ENCODE measurements at regions not wholly inside any gene's neighbourhood (a gene's known extent, or its start where the extent isn't known, plus 50 kb on each side); places are given as distances from the start of the nearest gene placed in this dataset.
A peak's percentile ranks its signal among the peaks of the same experiment; 100 is the strongest.

DNA sequence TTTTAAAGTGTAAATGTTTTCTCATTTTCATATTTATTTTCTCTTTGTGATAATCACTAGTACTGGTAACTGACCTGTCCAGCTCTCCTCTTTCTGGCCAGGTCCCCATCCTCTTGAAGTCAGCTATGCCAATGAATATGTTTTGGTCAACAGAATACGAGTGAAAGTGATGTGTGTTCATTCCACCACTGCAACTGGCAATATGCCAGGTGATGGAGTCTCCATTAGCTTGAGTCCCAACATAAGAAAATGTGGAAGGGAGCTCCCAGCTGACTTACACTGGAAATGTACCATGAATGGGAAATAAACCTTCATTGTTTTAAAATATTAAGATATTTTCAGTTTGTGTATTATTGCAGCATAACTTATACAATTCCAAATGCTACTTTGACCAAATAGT, 75.8 kb downstream of the CCDC34 start:
- no peak for DNase-seq (ENCODE audit: low read depth in 2 of 2)

DNA sequence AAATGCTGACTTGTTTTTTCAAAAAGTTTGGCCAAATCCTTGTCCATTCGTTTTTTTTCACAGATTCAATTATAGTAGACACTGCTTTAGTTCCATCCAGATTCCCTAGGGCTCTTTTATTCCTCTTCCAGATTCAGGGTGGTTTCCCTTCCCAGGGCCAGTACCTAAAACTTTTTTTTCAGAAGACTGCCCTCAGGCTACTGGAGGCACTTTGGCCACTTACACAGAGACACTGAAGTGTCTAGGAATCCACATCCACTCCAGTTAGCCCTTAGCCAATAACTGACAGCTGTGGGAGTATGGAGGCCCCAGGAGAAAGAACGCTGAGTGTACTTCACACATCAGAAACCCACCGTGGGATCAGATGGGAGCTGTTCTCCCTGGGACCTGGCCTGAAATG, 77.3 kb downstream of the CCDC34 start:
- DNase-seq (ENCODE audit: low read depth in 2 of 2), result no peak

DNA sequence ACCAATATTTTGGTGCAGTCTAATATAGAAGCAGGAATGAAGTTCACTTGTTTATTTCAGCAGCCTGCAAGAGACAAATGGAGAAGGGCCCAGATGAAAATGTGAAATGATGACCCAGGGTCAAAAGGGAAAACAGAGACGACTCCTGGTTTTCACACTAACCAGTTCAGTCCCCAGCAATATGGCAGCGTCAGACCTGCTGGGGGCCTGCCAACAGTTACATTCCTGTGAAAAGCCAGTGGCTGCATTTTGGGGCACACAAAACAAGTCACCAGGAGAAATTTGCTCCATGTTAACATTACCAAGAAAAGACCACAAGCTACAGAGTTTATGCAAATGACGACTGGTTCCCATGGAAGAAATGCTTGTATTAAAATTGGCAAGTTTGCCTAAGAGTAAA, 80.2 kb downstream of the CCDC34 start:
- DNase-seq (ENCODE audit: low read depth in 2 of 2), result no peak

DNA sequence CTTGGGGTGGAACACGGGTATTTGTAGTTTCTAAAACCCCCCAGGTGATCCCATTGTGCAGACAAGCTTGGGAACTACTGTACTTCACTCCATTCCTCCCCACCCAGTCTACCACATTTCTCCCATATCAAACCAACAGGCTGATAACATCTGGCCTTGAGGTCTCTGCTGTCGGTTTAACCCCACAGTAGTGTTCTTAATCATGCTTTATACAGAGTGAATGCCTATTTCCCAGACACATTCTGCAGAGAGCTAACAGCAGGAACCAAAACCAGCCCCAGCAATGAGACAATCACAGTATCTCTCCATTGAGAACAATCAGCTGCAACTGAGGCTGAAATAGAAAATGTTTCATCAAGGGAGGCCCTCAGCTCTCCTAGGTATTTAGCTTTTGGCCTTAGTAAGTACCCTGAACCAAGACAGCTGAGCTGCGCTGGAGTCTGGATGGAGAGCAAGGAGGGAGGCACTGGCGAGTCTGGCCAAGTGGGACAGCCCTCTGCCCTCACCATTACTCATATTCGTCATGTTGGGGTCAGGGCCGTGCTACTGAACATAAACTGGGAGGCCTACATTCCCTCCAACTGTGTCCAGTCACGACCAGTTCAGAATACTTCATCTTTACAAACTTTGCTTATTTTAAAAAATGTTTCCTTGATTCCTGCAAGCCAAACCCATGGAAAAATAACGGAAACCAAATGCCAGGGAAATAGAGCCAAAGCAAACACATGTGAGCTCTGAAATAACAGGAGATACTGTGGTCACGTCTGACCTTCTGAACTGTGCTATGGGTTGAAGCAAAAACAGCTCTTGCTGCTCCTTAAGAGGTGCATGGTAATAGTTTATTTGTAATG, 81.0 kb downstream of the CCDC34 start:
- DNase-seq (ENCODE audit: low read depth in 2 of 2), result peak; percentile 65 to 68

DNA sequence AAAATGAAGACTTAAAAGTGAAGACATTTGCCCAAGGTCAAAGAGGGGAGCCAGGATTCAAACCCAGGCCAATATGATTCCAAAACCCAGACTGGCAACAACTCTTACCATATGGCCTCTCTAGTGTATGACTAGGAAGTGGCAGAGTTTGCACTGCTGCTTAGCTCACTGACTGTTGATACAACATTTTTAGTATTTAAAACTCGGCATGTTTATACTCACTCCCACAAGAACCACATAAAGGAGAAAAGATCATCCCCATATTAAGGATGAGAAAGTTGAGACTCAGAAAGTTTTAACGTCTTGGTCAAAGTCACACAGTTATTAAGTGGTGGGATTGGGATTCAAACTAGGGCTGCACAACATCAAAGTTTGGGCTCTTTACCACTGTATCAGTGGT, 81.7 kb downstream of the CCDC34 start:
- DNase-seq (ENCODE audit: low read depth in 2 of 2), result no peak

DNA sequence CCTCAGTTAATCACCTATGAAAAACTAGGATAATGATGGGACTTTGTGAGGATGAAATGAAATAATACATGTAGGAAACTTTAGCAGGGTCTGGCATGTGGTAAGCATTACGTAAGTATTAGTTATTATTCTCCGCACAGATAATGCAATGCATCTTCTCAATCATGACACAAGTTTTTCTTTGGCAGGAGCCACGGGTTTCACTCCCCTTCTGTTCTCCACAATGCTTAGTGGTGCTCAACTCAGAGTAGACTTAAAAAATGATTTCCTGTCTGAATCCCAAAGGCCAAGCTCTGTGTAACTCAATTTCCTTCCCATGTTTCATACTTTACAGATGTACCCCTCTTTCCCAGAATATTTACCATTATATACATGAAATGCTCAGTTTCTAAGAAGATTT, 82.9 kb downstream of the CCDC34 start:
- peak in 1 of 2 experiments; percentile 54 for DNase-seq (ENCODE audit: low read depth in 2 of 2)

DNA sequence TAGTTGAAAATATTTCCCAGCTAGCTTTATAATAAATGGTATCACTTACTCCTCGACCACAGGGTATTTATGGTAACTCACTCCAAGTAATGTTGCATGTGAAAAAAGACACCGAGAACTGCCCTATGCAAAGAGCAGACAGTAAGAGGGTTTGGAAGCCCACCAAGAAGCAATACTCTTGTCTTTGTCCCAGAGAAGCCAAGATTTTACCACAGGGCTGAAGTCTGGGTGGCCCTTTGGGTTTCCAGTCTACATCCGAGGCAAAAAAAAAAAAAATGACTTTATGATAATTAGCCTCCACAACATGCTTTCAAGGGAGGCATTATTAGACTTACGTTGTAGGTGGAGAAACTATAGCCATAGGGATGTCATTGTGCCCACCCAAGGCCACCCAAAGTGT, 83.6 kb downstream of the CCDC34 start:
- DNase-seq (ENCODE audit: low read depth in 2 of 2), result no peak

DNA sequence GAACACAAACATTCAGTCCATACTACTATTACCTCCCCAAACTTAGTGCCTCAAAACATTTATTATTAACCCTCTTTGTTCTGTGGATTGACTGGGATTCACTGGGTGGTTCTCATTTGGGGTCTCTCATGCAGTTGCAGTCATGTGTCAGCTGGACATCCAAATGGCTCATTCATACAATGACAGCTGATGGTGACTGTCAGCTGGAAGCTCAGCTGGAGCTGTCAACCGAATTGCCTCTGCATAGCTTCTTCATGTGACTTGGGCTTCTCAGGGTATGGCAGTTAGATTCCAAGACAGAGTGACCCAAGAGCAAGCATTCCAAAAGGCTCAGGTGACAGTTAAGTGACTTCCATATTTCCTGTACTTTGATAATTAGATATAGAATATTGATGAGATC, 85.2 kb downstream of the CCDC34 start:
- no peak for DNase-seq (ENCODE audit: low read depth in 2 of 2)

DNA sequence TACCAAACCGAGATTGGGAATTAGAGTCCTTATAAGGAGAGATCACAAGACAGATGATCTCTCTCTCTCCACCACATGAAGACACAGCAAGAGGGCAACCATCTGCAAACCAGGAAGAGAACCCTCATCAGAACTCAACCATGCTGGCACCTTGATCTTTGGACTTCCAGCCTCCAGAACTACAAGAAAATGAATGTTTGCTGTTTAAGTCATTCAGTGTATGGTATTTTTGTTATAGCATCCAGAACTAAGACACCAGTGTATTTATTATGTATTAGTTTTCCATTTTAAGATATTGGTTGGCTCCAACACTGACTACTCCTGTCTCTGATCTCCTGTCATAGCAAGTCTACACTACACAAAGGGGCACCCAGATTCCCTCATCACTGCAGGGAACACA, 86.9 kb downstream of the CCDC34 start:
- DNase-seq (ENCODE audit: low read depth in 2 of 2), result no peak

DNA sequence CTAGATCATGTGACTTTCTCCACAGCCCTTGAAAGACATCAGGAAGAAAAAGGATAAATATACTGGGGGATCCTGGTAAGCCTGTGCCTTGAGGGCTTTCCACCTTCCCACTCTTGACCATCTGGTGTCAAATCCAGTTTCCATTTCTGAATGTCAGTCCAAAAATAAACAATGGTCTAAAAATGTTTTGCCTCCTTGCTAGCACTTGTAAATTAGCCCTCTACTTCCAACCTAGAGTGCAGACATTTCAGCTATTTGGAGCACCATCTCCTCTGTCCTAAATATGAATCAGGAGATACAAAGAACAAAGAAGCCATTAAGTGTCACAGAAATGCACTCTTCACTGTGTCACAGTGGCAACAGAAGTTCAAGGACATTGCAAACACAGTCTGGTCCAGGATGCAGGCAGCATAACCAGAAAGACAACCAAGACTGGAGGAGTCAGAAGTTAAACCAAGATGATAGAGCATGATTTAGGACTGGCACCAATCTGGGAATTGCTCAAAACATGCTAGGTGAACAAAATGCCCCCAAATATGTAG, 88.1 kb downstream of the CCDC34 start:
- DNase-seq (ENCODE audit: low read depth in 2 of 2), result no peak

DNA sequence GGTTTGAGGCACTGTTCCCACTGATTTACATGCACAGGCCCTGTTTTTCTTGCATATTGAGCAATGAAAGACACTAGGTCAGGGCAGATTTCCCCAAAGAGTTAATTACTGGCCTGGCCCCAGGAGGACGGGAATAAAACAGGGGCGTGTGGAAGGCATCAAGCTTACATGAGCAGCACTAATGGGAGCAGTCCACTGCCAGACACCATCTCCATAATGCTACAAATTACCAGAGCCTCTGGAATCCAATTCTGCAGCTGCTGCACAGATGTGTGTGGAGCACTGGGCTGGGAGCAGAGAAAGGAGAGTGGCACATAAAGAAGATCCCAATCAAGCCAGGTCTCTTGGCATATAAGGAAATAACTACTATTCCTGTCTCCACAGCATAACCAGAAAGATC, 96.9 kb downstream of the CCDC34 start:
- no peak for DNase-seq (ENCODE audit: low read depth in 2 of 2)

DNA sequence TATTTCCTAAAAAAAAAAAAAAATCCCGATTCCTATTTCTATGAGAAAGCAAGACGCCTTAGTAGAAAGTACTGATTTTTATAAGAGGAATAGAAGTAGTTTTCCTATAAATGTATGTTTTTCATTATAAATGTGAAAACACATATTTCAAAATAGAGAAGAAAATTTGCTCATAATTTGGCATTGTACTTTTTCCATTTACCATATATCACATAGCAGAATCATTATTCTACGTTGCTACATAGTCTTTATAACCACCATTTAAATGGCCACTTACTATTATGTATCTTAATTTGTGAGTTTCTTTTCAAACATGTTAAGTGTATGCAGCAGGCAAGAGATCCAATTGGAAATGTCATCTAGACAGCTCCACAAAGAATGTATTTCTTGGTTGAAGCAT, 99.0 kb downstream of the CCDC34 start:
- DNase-seq (ENCODE audit: low read depth in 2 of 2), result no peak

DNA sequence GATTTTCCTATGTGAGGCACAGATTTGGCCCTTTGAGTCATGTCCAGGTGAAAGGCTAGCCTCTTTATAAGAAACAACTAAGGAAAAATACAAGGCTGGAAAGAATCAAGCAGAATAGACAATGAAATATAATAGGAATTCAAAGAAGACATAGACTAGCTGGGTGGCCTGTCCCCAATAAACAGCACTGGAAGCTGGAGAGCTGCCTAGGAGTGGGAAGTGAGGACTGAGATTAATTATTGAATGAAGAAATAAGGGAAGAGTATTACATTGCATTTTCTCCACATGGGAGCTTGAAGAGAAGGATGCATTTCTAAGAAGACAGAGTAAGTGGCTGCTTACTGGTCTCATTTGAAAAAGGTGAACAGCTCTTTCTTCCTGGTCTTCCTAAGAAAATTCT, 100.0 kb downstream of the CCDC34 start:
- DNase-seq (ENCODE audit: low read depth in 2 of 2), result peak in 1 of 2 experiments; percentile 60

DNA sequence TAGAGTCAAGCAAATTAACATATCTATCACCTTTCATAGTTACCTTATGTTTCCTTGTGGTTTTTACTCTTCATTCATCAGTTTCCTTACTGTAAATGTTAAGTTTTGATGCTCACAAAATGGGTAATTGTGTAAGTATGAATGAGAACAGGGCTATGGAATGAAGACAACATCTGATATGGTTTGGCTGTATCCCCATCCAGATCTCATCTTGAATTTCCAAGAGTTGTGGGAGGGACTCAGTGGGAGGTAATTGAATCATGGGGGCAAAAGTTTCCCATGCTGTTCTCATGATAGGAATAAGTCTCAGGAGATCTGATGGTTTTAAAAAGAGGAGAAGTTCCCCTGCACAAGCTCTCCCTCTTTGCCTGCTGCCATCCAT, 107.6 kb downstream of the CCDC34 start:
- DNase-seq (ENCODE audit: low read depth in 2 of 2), result peak; percentile 94

DNA sequence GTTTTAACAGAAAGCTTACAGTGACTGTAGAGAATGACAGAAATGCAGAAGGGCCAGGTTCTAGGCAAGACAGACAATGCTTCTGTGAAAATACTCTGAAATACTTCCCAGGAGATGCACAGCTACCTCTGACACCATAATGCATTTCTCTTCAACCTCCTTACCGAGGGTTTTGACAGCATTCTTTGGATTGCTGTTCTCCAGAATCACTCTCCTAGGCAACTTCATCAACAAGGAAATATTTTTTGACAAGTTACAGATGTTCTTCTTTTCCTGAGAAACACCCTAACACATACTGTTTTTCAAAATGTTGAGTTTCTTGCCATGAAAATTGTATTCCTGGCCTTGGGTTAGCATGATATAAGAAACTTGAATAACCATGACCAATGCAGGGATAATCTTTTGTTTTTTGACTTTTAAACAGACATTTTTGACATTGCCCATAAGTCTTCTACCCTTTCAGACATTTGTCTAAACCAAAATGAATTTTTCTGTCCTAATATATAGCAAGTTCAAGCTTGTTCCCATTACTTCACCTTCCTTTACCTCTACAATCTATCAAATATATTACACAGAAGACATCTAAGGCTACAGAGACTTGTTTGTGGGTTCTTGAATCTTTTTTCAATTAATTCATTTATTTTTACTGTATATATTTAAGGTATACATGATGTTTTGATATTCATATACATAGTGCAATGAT, 108.1 kb downstream of the CCDC34 start:
- DNase-seq (ENCODE audit: low read depth in 2 of 2), result peak; percentile 85 to 88

DNA sequence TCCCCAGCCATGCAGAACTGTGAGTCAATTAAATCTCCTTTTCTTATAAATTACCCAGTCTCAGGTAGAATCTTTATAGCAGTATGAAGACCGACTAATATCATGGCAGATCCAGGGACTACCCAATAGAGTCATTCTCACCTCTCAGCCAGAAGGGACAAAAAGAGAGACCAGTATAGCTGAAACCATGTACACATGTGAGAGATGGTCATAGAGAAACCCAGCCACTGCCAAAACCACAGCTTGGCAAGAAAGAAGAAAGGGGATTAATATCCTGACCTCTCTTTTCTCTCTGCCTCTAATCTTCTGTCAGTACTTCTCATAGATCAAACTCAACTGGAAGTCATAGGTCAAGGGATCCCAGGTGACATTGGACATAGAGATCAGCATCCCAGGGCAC, 109.8 kb downstream of the CCDC34 start:
- DNase-seq (ENCODE audit: low read depth in 2 of 2), result no peak

DNA sequence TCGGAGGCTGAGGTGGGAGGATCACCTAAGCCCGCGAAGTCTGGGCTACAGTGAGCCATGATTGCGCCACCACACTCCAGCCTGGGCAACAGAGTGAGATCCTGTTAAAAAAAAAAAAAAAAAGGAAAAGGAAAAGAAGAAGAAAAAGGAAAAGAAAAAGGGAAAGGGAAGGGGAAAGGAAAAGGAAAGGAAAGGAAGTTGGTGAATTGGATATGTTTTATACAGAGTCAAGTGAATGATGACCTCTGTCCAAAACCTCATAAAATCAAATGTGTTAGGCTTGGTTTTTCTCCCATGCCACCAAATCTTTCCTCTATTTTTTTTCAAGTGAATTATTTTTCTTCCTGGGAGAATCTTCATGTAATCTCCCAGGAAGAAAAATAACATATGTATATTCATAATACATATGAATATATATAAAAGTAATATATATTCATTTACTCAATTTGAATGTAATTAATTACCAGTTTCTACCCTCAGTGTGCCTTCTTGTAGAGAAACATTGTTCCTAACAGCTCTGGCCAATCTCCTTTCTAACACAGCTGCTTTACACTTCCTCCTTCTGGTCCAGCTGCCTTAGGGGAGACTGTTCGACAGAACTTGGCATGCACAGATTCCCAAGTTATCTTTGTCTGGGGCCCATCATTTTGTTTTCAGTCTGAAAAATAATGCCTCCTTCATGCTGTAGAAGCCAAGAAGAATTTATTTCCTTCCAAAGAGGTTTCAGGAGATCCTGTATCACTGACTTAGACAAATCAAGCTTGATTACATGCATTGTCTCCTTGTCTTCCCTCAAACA, 111.9 kb downstream of the CCDC34 start:
- no peak for DNase-seq (ENCODE audit: low read depth in 2 of 2)

DNA sequence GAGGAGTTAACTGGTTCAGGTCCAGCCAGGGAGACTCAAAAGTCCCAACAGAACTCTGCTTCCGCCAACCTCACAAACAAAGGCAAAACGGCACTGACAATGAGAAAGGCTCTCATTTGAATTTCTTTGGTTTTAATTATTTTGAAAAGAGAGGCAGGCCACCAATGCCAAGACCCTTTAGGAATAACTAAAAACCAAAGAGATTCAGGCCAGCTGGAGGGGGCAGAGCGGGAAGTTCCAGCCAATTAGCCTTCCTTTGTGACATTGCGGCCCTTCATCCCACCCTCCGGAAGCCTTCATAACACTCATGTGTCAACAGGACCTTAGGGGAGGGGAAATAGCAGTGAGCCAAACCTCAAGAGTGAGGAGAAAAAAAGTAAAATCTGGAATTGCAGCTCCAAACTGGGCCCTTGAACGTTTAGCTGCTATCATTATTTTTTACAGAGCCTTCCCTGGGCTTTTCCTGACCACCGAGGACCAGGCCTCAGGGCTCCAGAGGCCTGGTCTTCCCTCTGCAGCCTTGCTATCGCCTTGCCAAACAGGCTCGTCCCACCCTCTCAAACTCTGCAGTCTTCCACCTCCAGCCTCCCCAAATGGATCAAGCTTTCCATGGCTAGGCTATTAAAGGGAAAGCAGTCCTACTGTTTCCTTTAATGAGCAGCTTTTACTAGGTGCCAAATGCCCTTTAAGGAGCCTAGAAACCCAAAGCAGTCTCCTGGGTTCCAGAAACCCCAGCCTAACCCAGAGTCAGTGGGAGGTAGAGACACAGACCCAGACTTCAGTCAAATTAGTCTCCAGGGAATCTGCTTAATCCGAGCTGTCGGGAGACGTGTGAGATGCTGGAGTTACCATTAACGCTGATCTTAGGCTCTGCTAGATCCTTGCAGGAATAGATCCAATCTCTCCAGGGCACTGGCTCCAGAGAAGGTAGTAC, 114.2 kb downstream of the CCDC34 start:
- DNase-seq (ENCODE audit: low read depth in 2 of 2), result no peak

DNA sequence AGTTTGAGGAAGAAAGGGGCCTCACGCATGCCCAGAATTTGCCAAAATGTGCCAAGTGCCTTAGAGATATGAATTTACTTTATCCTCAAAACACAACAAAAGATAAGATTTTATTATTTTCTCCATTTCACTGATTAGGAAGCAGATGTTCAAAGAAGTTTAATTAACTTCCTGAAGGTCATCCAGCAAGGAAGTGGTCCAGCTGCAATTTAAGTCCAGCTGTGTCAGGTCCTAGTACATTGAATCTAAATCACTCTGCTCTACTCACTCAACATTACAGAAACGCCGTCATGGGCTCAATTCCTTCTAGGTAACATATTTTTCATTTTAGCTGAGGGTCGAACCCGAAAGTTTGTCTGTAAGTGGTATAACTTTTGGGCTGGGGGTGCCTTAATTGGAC, 115.4 kb downstream of the CCDC34 start:
- no peak for DNase-seq (ENCODE audit: low read depth in 2 of 2)

DNA sequence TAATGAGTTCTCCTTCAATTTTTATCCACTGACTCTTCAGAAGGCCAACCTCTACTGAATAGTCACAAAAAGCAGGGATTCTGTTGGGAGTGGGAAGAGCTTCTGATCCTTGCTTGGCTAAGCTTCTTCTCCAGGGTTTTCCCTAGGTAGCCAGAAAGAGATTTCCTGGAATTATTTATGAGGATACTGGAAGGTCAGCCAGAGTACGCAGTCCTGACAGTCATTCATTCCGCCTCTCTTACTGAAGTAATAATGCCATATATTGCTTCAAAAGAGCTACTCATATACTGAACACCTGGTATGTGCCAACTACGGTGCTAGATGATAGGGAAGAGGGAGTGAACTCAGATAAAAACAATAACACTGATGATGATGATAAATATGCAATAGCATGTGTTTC, 116.1 kb downstream of the CCDC34 start:
- DNase-seq (ENCODE audit: low read depth in 2 of 2), result no peak

DNA sequence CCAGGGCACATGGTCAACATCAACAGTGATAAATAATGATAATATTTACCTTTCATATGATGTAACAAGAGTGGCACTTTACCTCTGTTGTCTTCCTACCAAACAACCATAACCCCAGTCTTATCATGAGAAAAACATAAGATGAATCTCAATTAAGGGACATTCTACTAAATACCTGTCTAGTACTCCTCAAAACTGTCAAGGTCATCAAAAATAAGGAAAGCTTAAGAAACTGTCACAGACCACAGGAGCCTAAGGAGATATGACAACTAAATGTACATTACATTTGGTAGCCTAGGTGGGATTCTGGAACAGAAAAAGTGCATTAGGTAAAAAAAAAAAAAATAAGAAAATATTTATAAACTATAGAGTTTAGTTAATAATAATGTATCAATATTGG, 118.1 kb downstream of the CCDC34 start:
- DNase-seq (ENCODE audit: low read depth in 2 of 2), result no peak

All from fibroblast of skin of left quadriceps (primary cell).